ENCODE measurements at regions not wholly inside any gene's neighbourhood (a gene's known extent, or its start where the extent isn't known, plus 50 kb on each side); places are given as distances from the start of the nearest gene placed in this dataset.
A peak's percentile ranks its signal among the peaks of the same experiment; 100 is the strongest.

- TF ChIP-seq, protein P1, sequence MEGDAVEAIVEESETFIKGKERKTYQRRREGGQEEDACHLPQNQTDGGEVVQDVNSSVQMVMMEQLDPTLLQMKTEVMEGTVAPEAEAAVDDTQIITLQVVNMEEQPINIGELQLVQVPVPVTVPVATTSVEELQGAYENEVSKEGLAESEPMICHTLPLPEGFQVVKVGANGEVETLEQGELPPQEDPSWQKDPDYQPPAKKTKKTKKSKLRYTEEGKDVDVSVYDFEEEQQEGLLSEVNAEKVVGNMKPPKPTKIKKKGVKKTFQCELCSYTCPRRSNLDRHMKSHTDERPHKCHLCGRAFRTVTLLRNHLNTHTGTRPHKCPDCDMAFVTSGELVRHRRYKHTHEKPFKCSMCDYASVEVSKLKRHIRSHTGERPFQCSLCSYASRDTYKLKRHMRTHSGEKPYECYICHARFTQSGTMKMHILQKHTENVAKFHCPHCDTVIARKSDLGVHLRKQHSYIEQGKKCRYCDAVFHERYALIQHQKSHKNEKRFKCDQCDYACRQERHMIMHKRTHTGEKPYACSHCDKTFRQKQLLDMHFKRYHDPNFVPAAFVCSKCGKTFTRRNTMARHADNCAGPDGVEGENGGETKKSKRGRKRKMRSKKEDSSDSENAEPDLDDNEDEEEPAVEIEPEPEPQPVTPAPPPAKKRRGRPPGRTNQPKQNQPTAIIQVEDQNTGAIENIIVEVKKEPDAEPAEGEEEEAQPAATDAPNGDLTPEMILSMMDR (IDR thresholded peaks at IDR 0.05), result no peak
- no peak for DNase-seq
- intact Hi-C loops (cut with DNase I), result no loop called here
- no peak overlapping the region for H3K27ac ChIP-seq
- H3K9me3 ChIP-seq, result no peaks in the 10 kb centered on the region
- H3K36me3 ChIP-seq, result no peaks in the 10 kb centered on the region
- no peak for ATAC-seq
- no peaks in the 10 kb centered on the region for H3K27me3 ChIP-seq
- H3K4me1 ChIP-seq, result no peaks in the 10 kb centered on the region
- no peak overlapping the region for H3K4me3 ChIP-seq
Observed at GRCh38 chr11:127629200-127629599, 628.6 kb upstream of the KIRREL3 start.

- ATAC-seq (no peak), DNase-seq (no peak)
- intact Hi-C loops (cut with DNase I), result no loop called here
- no peak overlapping the region for H3K4me3 ChIP-seq
- H3K27ac ChIP-seq, result no peak overlapping the region
- TF ChIP-seq, protein P1 (IDR thresholded peaks at IDR 0.05), result no peak
- no peaks in the 10 kb centered on the region for H3K4me1 ChIP-seq
- H3K9me3 ChIP-seq, result no peaks in the 10 kb centered on the region
- H3K36me3 ChIP-seq, result no peaks in the 10 kb centered on the region
- no peaks in the 10 kb centered on the region for H3K27me3 ChIP-seq
Observed at GRCh38 chr11:127628458-127628785, 627.9 kb upstream of the KIRREL3 start.

DNA sequence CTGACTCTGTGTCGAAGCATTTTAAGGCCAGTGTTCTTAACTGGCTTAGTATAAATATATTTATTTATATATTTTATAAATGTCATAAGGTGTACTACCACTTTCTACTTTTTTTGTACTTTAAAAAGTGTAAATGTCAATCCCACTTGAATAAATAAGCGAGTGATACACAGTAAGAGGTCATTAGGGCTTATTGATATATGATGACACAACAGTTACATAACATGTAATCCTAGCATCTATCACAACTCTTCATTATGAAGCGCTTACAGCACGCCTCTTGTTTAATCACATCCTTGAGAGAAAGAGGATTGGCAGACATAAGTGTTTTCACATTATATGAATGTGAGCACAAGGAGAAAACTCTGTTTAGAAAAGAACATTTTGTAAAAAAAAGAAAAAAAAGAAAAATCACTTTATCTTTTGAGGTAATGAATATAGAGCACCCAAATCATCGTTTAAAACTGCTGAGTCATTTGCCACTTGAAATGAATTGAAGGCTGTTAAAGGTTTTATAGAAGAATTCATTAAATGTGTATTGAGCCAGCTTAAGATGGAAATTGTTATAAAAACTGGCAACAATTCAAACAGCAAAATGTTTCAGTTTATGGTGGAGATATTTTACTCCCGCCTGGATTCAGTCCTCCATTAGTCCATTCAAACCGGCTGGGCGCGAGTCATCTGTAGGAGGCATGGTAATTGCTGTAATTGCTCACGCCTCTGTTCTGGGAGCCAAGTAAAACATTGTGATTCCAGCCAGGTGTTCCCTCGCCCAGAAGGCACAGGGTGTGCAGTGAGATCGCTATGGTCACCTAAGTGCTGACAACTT is 627.3 kb upstream of the KIRREL3 start:
- Histone ChIP-seq H3K27me3 (no peaks in the 10 kb centered on the region), H3K9me3 (no peaks in the 10 kb centered on the region), H3K36me3 (no peaks in the 10 kb centered on the region), H3K4me1 (no peaks in the 10 kb centered on the region), H3K27ac (no peak overlapping the region), H3K4me3 (no peak overlapping the region)
- ATAC-seq (peak; percentile 55), DNase-seq (no peak)
- intact Hi-C loops (cut with DNase I), result no loop called here
- TF ChIP-seq, protein P1 (IDR thresholded peaks at IDR 0.05), result no peak

DNA sequence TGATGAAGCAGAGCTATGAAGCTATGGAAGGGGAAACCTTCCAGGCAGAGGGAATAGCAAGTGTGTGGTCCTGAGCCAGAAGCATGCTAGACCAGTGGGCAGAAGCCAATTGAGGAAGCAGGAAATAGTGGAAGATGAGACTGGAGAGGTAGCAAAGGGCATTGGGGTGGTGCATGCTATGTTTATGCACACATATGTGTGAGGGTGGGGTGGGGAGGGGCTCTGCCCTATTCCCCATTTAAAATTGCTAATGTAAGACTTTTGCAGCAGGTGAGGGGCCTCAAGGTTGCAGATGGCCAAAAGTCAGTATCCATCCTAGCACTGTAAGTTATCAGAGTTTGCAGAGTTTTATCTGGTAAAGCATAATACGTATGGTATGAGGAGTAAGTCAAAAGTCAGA is 626.6 kb upstream of the KIRREL3 start:
- no peaks in the 10 kb centered on the region for H3K4me1 ChIP-seq
- DNase-seq (no peak), ATAC-seq (no peak)
- no peaks in the 10 kb centered on the region for H3K27me3 ChIP-seq
- no peaks in the 10 kb centered on the region for H3K9me3 ChIP-seq
- no peak overlapping the region for H3K27ac ChIP-seq
- intact Hi-C loops (cut with DNase I), result no loop called here
- TF ChIP-seq, protein P1 (IDR thresholded peaks at IDR 0.05), result no peak
- no peaks in the 10 kb centered on the region for H3K36me3 ChIP-seq
- H3K4me3 ChIP-seq, result no peak overlapping the region

GRCh38 chr11:127625402-127625801 is 624.8 kb upstream of the KIRREL3 start:
- no peak overlapping the region for H3K27ac ChIP-seq
- no peaks in the 10 kb centered on the region for H3K36me3 ChIP-seq
- H3K27me3 ChIP-seq, result no peaks in the 10 kb centered on the region
- H3K4me3 ChIP-seq, result no peak overlapping the region
- DNase-seq (no peak), ATAC-seq (no peak)
- intact Hi-C loops (cut with DNase I), result no loop called here
- H3K4me1 ChIP-seq, result no peaks in the 10 kb centered on the region
- no peaks in the 10 kb centered on the region for H3K9me3 ChIP-seq
- TF ChIP-seq, protein P1 (IDR thresholded peaks at IDR 0.05), result no peak
